Kidney (tissue), 13 donors: ENCODE measurements at regions not wholly inside any gene's neighbourhood (a gene's known extent, or its start where the extent isn't known, plus 50 kb on each side); places are given as distances from the start of the nearest gene placed in this dataset.

Experiments
- DNase-seq, 5 donors: peaks; one replicate each; pipeline ENCODE4 v3.0.0-alpha.2; 2013 to 2020
- FAIRE-seq: peaks from 2 replicates; lab custom pipeline; 2012; peaks lifted over from hg19 to GRCh38; lab: Jason Lieb, UNC
- H3K27ac ChIP-seq, 2 donors: one replicate each; pipeline ENCODE4 v1.7.0; 2013; ENCODE audit warnings: low read depth in 2 of 2, low read length in 2 of 2, inconsistent platforms in 1 of 2
- H3K27me3 ChIP-seq: one replicate; pipeline ENCODE4 v1.7.1; 2013; ENCODE audit warnings: low read length, inconsistent platforms; ENCODE audit not compliant: control insufficient read depth, insufficient read depth
- H3K36me3 ChIP-seq, 3 donors: one replicate each; pipeline versions ENCODE4 v1.7.0 to v1.7.1; 2013; ENCODE audit warnings: low read length in 3 of 3, control low read depth in 1 of 3, inconsistent platforms in 1 of 3; ENCODE audit not compliant: insufficient read depth in 3 of 3, control insufficient read depth in 2 of 3
- H3K4me1 ChIP-seq, 3 donors: one replicate each; pipeline versions ENCODE4 v1.7.0 to v1.7.1; 2013; ENCODE audit warnings: low read length in 3 of 3, inconsistent platforms in 1 of 3, low read depth in 1 of 3; ENCODE audit not compliant: control insufficient read depth in 2 of 3, insufficient read depth in 2 of 3
- H3K4me3 ChIP-seq, 3 donors: one replicate each; pipeline versions ENCODE4 v1.7.0 to v1.8.1; 2013; ENCODE audit warnings: low read length in 3 of 3, control low read depth in 1 of 3, inconsistent platforms in 1 of 3
- H3K9ac ChIP-seq, 3 donors: one replicate each; pipeline versions ENCODE4 v1.7.0 to v1.7.1; 2013; ENCODE audit warnings: low read length in 3 of 3, control low read depth in 1 of 3, inconsistent platforms in 1 of 3
- H3K9me3 ChIP-seq, 3 donors: one replicate each; pipeline versions ENCODE4 v1.7.0 to v1.7.1; 2013; ENCODE audit warnings: low read length in 3 of 3, control low read depth in 1 of 3, inconsistent platforms in 1 of 3; ENCODE audit not compliant: control insufficient read depth in 2 of 3, insufficient read depth in 1 of 3
- intact Hi-C: fragments of 100-400 bp; cut with DNase I; formaldehyde crosslinking; loops from one replicate; pipeline ENCODE4 v1.11.1; 2022
- TF ChIP-seq, protein P1 (sequence below): IDR thresholded peaks from 3 replicates; pipeline ENCODE4 v1.5.1; 2012; ENCODE audit warnings: mild to moderate bottlenecking, moderate library complexity, borderline replicate concordance; ENCODE audit not compliant: insufficient read depth; ENCODE audit errors: extremely low read depth
- donor health status: control.
- donor health status: control.
- donor health status: control.
- donor health status: control.
- donor health status: control.
- donor health status: DM: yes; HTN: yes; CAD: no.
- donor health status: Normal renal cell carcinoma (clear cell type).

DNA sequence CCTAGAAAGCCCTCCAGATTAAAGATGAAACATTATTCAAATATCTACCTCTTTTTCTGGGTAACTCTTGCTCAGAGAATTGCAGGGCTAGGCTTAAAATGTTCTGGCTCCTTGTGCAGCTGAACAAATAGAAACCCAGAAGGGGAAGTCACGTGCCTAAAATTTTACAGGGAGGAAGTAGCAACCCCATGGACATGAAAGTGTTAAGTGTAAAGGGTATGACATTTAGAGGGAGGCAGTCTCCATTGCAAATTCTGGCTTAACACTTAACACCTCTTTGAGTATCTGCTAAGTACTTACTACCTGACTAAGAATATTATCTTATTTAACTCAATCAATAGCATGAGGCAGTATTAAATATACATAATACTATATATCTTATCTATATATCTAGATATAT lies 376.1 kb upstream of the ERCC4 start:
- FAIRE-seq (no peak), DNase-seq (no peak)
- no peaks in the 10 kb centered on the region for H3K27me3 ChIP-seq
- intact Hi-C loops: no loop called here
- H3K9ac ChIP-seq: no peak overlapping the region
- H3K36me3 ChIP-seq: no peaks in the 10 kb centered on the region
- TF ChIP-seq, protein P1, sequence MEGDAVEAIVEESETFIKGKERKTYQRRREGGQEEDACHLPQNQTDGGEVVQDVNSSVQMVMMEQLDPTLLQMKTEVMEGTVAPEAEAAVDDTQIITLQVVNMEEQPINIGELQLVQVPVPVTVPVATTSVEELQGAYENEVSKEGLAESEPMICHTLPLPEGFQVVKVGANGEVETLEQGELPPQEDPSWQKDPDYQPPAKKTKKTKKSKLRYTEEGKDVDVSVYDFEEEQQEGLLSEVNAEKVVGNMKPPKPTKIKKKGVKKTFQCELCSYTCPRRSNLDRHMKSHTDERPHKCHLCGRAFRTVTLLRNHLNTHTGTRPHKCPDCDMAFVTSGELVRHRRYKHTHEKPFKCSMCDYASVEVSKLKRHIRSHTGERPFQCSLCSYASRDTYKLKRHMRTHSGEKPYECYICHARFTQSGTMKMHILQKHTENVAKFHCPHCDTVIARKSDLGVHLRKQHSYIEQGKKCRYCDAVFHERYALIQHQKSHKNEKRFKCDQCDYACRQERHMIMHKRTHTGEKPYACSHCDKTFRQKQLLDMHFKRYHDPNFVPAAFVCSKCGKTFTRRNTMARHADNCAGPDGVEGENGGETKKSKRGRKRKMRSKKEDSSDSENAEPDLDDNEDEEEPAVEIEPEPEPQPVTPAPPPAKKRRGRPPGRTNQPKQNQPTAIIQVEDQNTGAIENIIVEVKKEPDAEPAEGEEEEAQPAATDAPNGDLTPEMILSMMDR: no peak
- no peaks in the 10 kb centered on the region for H3K4me1 ChIP-seq
- H3K9me3 ChIP-seq: no peaks in the 10 kb centered on the region
- H3K4me3 ChIP-seq: no peak overlapping the region
- no peak overlapping the region for H3K27ac ChIP-seq

GRCh38 chr16:13545271-13545670 lies 374.7 kb upstream of the ERCC4 start:
- H3K4me1 ChIP-seq: no peaks in the 10 kb centered on the region
- FAIRE-seq (no peak), DNase-seq (peak in 2 of 5 donors; percentile 24 to 51)
- TF ChIP-seq, protein P1: no peak
- H3K27me3 ChIP-seq: no peaks in the 10 kb centered on the region
- no peaks in the 10 kb centered on the region for H3K36me3 ChIP-seq
- H3K9ac ChIP-seq: no peak overlapping the region
- intact Hi-C loops: no loop called here
- no peak overlapping the region for H3K4me3 ChIP-seq
- H3K27ac ChIP-seq: no peak overlapping the region
- H3K9me3 ChIP-seq: no peaks in the 10 kb centered on the region

DNA sequence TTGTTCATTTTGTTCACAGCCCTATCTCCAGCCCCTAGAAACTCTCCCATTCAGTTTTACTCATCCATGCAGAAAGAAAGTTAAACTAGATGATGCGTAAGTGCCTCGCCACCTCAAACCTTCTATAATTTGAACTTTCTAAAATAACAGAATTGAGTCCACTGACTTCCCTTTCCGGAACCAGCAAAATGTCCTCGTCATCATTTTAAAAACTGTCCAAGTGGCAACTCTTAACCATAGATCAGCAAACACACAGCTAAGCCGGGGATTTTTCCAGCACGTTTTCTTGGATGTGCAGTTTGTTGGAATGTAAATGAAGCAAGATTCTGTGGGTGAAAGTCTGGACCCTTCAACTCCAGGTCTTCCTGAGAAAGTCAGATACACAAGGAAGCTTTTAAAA lies 369.7 kb upstream of the ERCC4 start:
- Histone ChIP-seq H3K27me3 (no peaks in the 10 kb centered on the region), H3K4me3 (no peak overlapping the region), H3K4me1 (no peaks in the 10 kb centered on the region), H3K36me3 (no peaks in the 10 kb centered on the region), H3K9me3 (no peaks in the 10 kb centered on the region), H3K9ac (no peak overlapping the region), H3K27ac (no peak overlapping the region)
- no peak for FAIRE-seq
- TF ChIP-seq, protein P1: no peak
- intact Hi-C loops: no loop called here
- DNase-seq: peak in 1 of 5 donors; percentile 29
